HCT116 (cell line): ENCODE measurements at regions not wholly inside any gene's neighbourhood (a gene's known extent, or its start where the extent isn't known, plus 50 kb on each side); places are given as distances from the start of the nearest gene placed in this dataset.

ENCODE experiments used
- ATAC-seq: fragments of 200-7000 bp; cut with Tn5 transposase; 2 replicates; pipeline ENCODE4 v1.9.1; 2020; ENCODE audit warnings: mild to moderate bottlenecking, moderate library complexity
- BruUV-seq: library from RNA; stranded (reverse); fragments of 400-500 nt; replicated peaks from 2 replicates; lab custom pipeline; 2021; lab: Mats Ljungman, UMichigan
- CTCF ChIA-PET: fragments of 300-600 bp; sonication (Branson Sonifier 250); formaldehyde crosslinking; loops from one replicate; lab custom pipeline; 2021; ENCODE audit warnings: antibody characterized with exemption; lab: Charles Lee
- POLR2A ChIA-PET: fragments of 300-600, 350-600 bp; sonication (Branson Sonifier 250); formaldehyde crosslinking; loops from one replicate; lab custom pipeline; 2021; ENCODE audit warnings: antibody characterized with exemption; lab: Charles Lee
- RAD21 ChIA-PET, 2 experiments: fragments of 300-600 bp; sonication (Branson Sonifier 250); formaldehyde crosslinking; loops; one replicate each; lab custom pipeline; 2023; ENCODE audit warnings: low total read pairs in 2 of 2; ENCODE audit not compliant: uncharacterized antibody in 2 of 2, unreplicated experiment in 2 of 2, low non-redundant PET in 1 of 2; lab: Charles Lee
- DNase-seq: peaks from one replicate; pipeline ENCODE4 v3.0.0-alpha.2; 2010; ENCODE audit warnings: low read depth, low spot score
- H2AFZ ChIP-seq: fragments of 200-600 bp; shearing (Covaris generic), sonication (generic); 2 replicates; pipeline ENCODE4 v1.6.1; 2017; ENCODE audit warnings: low read depth, mixed run types, mixed read lengths, antibody characterized with exemption, low read length; ENCODE audit not compliant: poor library complexity, severe bottlenecking
- H3K27ac ChIP-seq: 2 replicates; pipeline ENCODE4 v1.5.1; 2012; ENCODE audit warnings: low read depth, low read length
- H3K27me3 ChIP-seq: fragments of 200-600 bp; sonication (generic); 2 replicates; pipeline ENCODE4 v1.6.1; 2016; ENCODE audit warnings: mixed run types, low read length, mixed read lengths; ENCODE audit not compliant: insufficient read depth
- H3K36me3 ChIP-seq, 2 experiments: fragments of 200-500 bp in 1 of 2; fragments of 200-600 bp in 1 of 2; sonication (Bioruptor generic) in 1 of 2; sonication (generic) in 1 of 2; 2 replicates each; pipeline versions ENCODE4 v1.5.1 to v1.6.1; 2014 to 2016; ENCODE audit warnings: low read length in 2 of 2, inconsistent platforms in 1 of 2, mixed read lengths in 1 of 2, mixed run types in 1 of 2; ENCODE audit not compliant: insufficient read depth in 2 of 2, control insufficient read depth in 1 of 2
- H3K4me1 ChIP-seq, 2 experiments: fragments of 200-600 bp in 1 of 2; sonication (generic) in 1 of 2; 2 replicates each; pipeline versions ENCODE4 v1.5.1 to v1.6.1; 2012 to 2017; ENCODE audit warnings: low read length in 2 of 2, inconsistent platforms in 1 of 2, mild to moderate bottlenecking in 1 of 2, mixed read lengths in 1 of 2, mixed run types in 1 of 2, moderate library complexity in 1 of 2; ENCODE audit not compliant: insufficient read depth in 2 of 2, control insufficient read depth in 1 of 2
- H3K4me2 ChIP-seq: fragments of 200-600 bp; sonication (generic); 2 replicates; pipeline ENCODE4 v1.6.1; 2017; ENCODE audit warnings: mixed run types, low read length, mixed read lengths
- H3K4me3 ChIP-seq, 2 experiments: fragments of 200-600 bp in 1 of 2; sonication (generic) in 1 of 2; replicated peaks in 1 of 2; 2 replicates each; pipeline ENCODE4 v1.5.1; 2011 to 2016; ENCODE audit warnings: low read length in 2 of 2, control low read depth in 1 of 2, low read depth in 1 of 2, mild to moderate bottlenecking in 1 of 2, mixed read lengths in 1 of 2, mixed run types in 1 of 2
- H3K79me2 ChIP-seq: fragments of 200-600 bp; sonication (generic); 2 replicates; pipeline ENCODE4 v1.6.1; 2017; ENCODE audit warnings: mild to moderate bottlenecking, mixed run types, low read length, moderate library complexity, mixed read lengths; ENCODE audit not compliant: insufficient read depth
- H3K9ac ChIP-seq: fragments of 200-600 bp; sonication (generic); 2 replicates; pipeline ENCODE4 v1.6.1; 2016; ENCODE audit warnings: low read length, mixed read lengths
- H3K9me2 ChIP-seq: fragments of 200-600 bp; sonication (generic), shearing (Covaris generic); 2 replicates; pipeline ENCODE4 v1.6.1; 2017; ENCODE audit warnings: mixed run types, mild to moderate bottlenecking, moderate library complexity; ENCODE audit not compliant: insufficient read depth
- H3K9me3 ChIP-seq, 2 experiments: fragments of 200-500 bp in 1 of 2; fragments of 200-600 bp in 1 of 2; sonication (Bioruptor generic) in 1 of 2; sonication (generic) in 1 of 2; 2 replicates each; pipeline ENCODE4 v1.6.1; 2014 to 2017; ENCODE audit warnings: low read length in 2 of 2, mixed read lengths in 2 of 2, inconsistent platforms in 1 of 2, low read depth in 1 of 2, mild to moderate bottlenecking in 1 of 2, mixed run types in 1 of 2, moderate library complexity in 1 of 2; ENCODE audit not compliant: control insufficient read depth in 1 of 2, insufficient read depth in 1 of 2
- H4K20me1 ChIP-seq: fragments of 200-600 bp; sonication (generic), shearing (Covaris generic); 2 replicates; pipeline ENCODE4 v1.6.1; 2017; ENCODE audit warnings: mixed run types, mild to moderate bottlenecking, moderate library complexity; ENCODE audit not compliant: insufficient read depth
- ATF3 ChIP-seq: IDR thresholded peaks from 2 replicates; pipeline ENCODE4 v1.6.1; 2012
- CTCF ChIP-seq, 3 experiments: fragments of 200-600 bp in 1 of 3; sonication (generic) in 1 of 3; IDR thresholded peaks in 2 of 3; conservative IDR thresholded peaks in 1 of 3; 2 replicates each; pipeline ENCODE4 v1.5.1; 2012 to 2017; ENCODE audit warnings: low read depth in 2 of 3, low read length in 2 of 3, antibody characterized with exemption in 1 of 3, borderline replicate concordance in 1 of 3, control low read depth in 1 of 3, mild to moderate bottlenecking in 1 of 3, mixed read lengths in 1 of 3, mixed run types in 1 of 3, moderate library complexity in 1 of 3; ENCODE audit not compliant: insufficient read depth in 1 of 3
- MAX ChIP-seq: IDR thresholded peaks from 2 replicates; pipeline ENCODE4 v1.6.1; 2012
- RAD21 ChIP-seq: IDR thresholded peaks from 2 replicates; pipeline ENCODE4 v1.6.1; 2012; ENCODE audit warnings: low read depth, mild to moderate bottlenecking
- REST ChIP-seq: IDR thresholded peaks from 2 replicates; pipeline ENCODE4 v1.6.1; 2012; ENCODE audit warnings: low read depth
- SRF ChIP-seq: IDR thresholded peaks from 2 replicates; pipeline ENCODE4 v1.6.1; 2012; ENCODE audit warnings: low read depth
- intact Hi-C: fragments of 100-400 bp; cut with micrococcal nuclease; formaldehyde crosslinking; loops from 2 replicates; pipeline ENCODE4 v1.10.0; 2022
- TF ChIP-seq, protein P1 (sequence below): IDR thresholded peaks from 2 replicates; pipeline ENCODE4 v1.6.1; 2011; ENCODE audit warnings: mild to moderate bottlenecking, low read length, moderate library complexity; ENCODE audit not compliant: insufficient replicate concordance; ENCODE audit errors: extremely low read depth

GRCh38 chr5:159442206-159442850 is 112.0 kb upstream of the IL12B start (continued):
- TF ChIP-seq REST (no peak), ATF3 (no peak), SRF (no peak)

DNA sequence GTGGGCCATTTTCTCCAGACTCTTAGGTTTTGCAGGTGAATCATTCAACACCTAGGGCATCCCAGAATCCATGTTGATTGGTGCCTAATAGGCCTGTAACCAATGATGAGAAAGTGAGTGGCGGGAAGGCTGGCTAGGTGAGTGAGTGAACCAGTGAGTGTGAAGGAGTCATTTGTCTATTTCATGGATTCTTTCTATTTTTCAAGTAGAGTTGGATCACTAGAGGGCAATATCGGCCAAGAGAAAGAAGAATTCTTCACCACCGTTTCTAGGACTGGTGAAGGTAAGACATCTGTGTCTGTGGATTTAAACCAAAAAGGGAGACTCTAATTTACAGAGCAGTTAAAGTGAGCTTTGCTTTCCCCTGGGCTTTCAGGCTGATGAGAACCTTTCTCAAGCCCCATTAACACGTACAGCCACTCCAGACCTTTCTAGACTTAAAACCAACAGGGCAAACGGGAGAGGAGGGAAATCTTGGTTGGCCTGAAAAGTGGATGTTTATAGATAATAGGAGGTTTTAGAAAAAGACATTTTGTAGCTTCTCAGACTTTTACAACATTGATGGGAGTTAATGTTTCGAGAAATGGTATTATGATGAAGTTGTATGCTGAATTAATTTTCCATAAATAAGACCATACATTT is 114.3 kb upstream of the IL12B start:
- peaks cover 4 to 10% of the 10 kb centered on the region in 2 experiments; a peak in 3 of 4 replicates for H3K4me1 ChIP-seq
- RAD21 ChIA-PET = interaction anchor here (0.8 to 0.9 kb wide), 2 partner anchors 137 to 543 kb away, joined by 3 to 4 read pairs; no protein-coding TSS in a partner anchor
- H3K27me3 ChIP-seq = no peaks in the 10 kb centered on the region
- H3K9ac ChIP-seq = no peak overlapping the region
- CTCF ChIA-PET = interaction anchor here (1.2 to 6.0 kb wide), 2 partner anchors 542 to 577 kb away, joined by 3 to 57 read pairs; no protein-coding TSS in a partner anchor
- no peaks in the 10 kb centered on the region for H3K9me3 ChIP-seq
- no peak overlapping the region for H2AFZ ChIP-seq
- no peak overlapping the region for H3K4me2 ChIP-seq
- no TSS peak for BruUV-seq
- no peaks in the 10 kb centered on the region for H3K36me3 ChIP-seq
- TF ChIP-seq CTCF (IDR thresholded peaks at IDR 0.05 in 2 of 3, conservative IDR thresholded peaks at IDR 0.05 in 1 of 3; ENCODE audit: borderline replicate concordance in 1 of 3, insufficient read depth in 1 of 3, low read depth in 2 of 3, low read length in 2 of 3) (peak; percentile 26 to 76 (median 60); a peak in 3 of 6 replicates), RAD21 (peak; percentile 90), MAX (0 out of 2 replicates have a peak, but pooled peaks have one; percentile 20)
- TF ChIP-seq, protein P1, sequence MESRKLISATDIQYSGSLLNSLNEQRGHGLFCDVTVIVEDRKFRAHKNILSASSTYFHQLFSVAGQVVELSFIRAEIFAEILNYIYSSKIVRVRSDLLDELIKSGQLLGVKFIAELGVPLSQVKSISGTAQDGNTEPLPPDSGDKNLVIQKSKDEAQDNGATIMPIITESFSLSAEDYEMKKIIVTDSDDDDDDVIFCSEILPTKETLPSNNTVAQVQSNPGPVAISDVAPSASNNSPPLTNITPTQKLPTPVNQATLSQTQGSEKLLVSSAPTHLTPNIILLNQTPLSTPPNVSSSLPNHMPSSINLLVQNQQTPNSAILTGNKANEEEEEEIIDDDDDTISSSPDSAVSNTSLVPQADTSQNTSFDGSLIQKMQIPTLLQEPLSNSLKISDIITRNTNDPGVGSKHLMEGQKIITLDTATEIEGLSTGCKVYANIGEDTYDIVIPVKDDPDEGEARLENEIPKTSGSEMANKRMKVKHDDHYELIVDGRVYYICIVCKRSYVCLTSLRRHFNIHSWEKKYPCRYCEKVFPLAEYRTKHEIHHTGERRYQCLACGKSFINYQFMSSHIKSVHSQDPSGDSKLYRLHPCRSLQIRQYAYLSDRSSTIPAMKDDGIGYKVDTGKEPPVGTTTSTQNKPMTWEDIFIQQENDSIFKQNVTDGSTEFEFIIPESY = no peak
- H3K9me2 ChIP-seq = no peaks in the 10 kb centered on the region
- H3K79me2 ChIP-seq = no peaks in the 10 kb centered on the region
- POLR2A ChIA-PET = no interaction called here
- intact Hi-C loops = loop anchor here (1.0 to 10.0 kb wide), 6 partner anchors 112 to 543 kb away; partner anchors contain the start of genes ADRA1B and IL12B
- H4K20me1 ChIP-seq = no peaks in the 10 kb centered on the region
- no peak overlapping the region for H3K27ac ChIP-seq
- peak; percentile 29 for DNase-seq
- no peak overlapping the region for H3K4me3 ChIP-seq
- peak; percentile 77 for ATAC-seq
